MM.1S (cell line): ENCODE measurements at regions not wholly inside any gene's neighbourhood (a gene's known extent, or its start where the extent isn't known, plus 50 kb on each side); places are given as distances from the start of the nearest gene placed in this dataset.

Experiments
- DNase-seq: peaks from one replicate; pipeline ENCODE4 v3.0.0-alpha.2; 2015
- H2AFZ ChIP-seq: fragments of 300-600 bp; sonication (generic); 2 replicates; pipeline ENCODE4 v1.6.0; 2016; ENCODE audit warnings: antibody characterized with exemption, low read length
- H3F3A ChIP-seq: fragments of 300-600 bp; sonication (generic); 2 replicates; pipeline ENCODE4 v1.6.1; 2016; ENCODE audit warnings: mild to moderate bottlenecking, antibody characterized with exemption, low read length, moderate library complexity, mixed read lengths; ENCODE audit not compliant: insufficient read depth
- H3K27ac ChIP-seq: fragments of 300-600 bp; sonication (generic); 2 replicates; pipeline ENCODE4 v1.5.1; 2016; ENCODE audit warnings: mild to moderate bottlenecking, low read length
- H3K27me3 ChIP-seq: fragments of 300-600 bp; sonication (generic); replicated peaks from 2 replicates; pipeline ENCODE4 v1.6.0; 2016; ENCODE audit warnings: low read length; ENCODE audit not compliant: insufficient read depth
- H3K36me3 ChIP-seq: fragments of 300-600 bp; sonication (generic); replicated peaks from 2 replicates; pipeline ENCODE4 v1.6.1; 2016; ENCODE audit warnings: mild to moderate bottlenecking, low read length, mixed read lengths; ENCODE audit not compliant: insufficient read depth
- H3K4me1 ChIP-seq: fragments of 300-600 bp; sonication (generic); 2 replicates; pipeline ENCODE4 v1.6.1; 2016; ENCODE audit warnings: low read length, mixed read lengths
- H3K4me2 ChIP-seq: fragments of 300-600 bp; sonication (generic); 2 replicates; pipeline ENCODE4 v1.6.0; 2016; ENCODE audit warnings: low read depth, low read length
- H3K4me3 ChIP-seq: fragments of 300-600 bp; sonication (generic); 2 replicates; pipeline ENCODE4 v1.5.1; 2016; ENCODE audit warnings: low read length, mixed read lengths
- H3K79me2 ChIP-seq: fragments of 300-600 bp; sonication (generic); 2 replicates; pipeline ENCODE4 v1.6.1; 2016; ENCODE audit warnings: mixed run types, low read length, mixed read lengths
- H3K9ac ChIP-seq: fragments of 300-600 bp; sonication (generic); 2 replicates; pipeline ENCODE4 v1.6.1; 2016; ENCODE audit warnings: low read length, mixed read lengths
- H3K9me2 ChIP-seq: fragments of 300-600 bp; sonication (generic); replicated peaks from 2 replicates; pipeline ENCODE4 v1.6.1; 2016; ENCODE audit warnings: mild to moderate bottlenecking, low read length, mixed read lengths; ENCODE audit not compliant: insufficient read depth
- H3K9me3 ChIP-seq: fragments of 300-600 bp; sonication (generic); replicated peaks from 2 replicates; pipeline ENCODE4 v1.6.1; 2016; ENCODE audit warnings: mild to moderate bottlenecking, low read length, mixed read lengths; ENCODE audit not compliant: insufficient read depth
- H4K20me1 ChIP-seq: fragments of 300-600 bp; sonication (generic); 2 replicates; pipeline ENCODE4 v1.6.1; 2016; ENCODE audit warnings: mild to moderate bottlenecking, low read length, moderate library complexity, mixed read lengths; ENCODE audit not compliant: insufficient read depth
- CTCF ChIP-seq: fragments of 300-600 bp; sonication (generic); IDR thresholded peaks from 2 replicates; pipeline ENCODE4 v1.5.1; 2016; ENCODE audit warnings: antibody characterized with exemption, low read length, mixed read lengths
- EZH2 ChIP-seq: fragments of 300-600 bp; sonication (generic); optimal IDR thresholded peaks from 2 replicates; pipeline ENCODE3; 2017; ENCODE audit warnings: low read depth, mild to moderate bottlenecking, antibody characterized with exemption, low read length, mixed read lengths
- EZH2phosphoT487 ChIP-seq: fragments of 300-600 bp; sonication (generic); IDR thresholded peaks from 2 replicates; pipeline ENCODE4 v1.6.1; 2018; ENCODE audit warnings: antibody characterized with exemption, low read length

- no peaks in the 10 kb centered on the region for H3K27me3 ChIP-seq
- no peaks in the 10 kb centered on the region for H3K79me2 ChIP-seq
- DNase-seq, result no peak
- no peaks in the 10 kb centered on the region for H3K4me1 ChIP-seq
- H3K36me3 ChIP-seq, result no peaks in the 10 kb centered on the region
- no peaks in the 10 kb centered on the region for H3K9me3 ChIP-seq
- no peaks in the 10 kb centered on the region for H3F3A ChIP-seq
- TF ChIP-seq EZH2 (no peak), EZH2phosphoT487 (no peak), CTCF (no peak)
- H3K27ac ChIP-seq, result no peak overlapping the region
- no peak overlapping the region for H3K4me3 ChIP-seq
- no peaks in the 10 kb centered on the region for H4K20me1 ChIP-seq
- H3K9me2 ChIP-seq, result no peaks in the 10 kb centered on the region
- no peak overlapping the region for H2AFZ ChIP-seq
- no peak overlapping the region for H3K4me2 ChIP-seq
- H3K9ac ChIP-seq, result no peak overlapping the region
These were observed 330.9 kb downstream of the TNS1 start for GRCh38 chr2:217671871-217672270.

GRCh38 chr2:217671075-217671474, 331.7 kb downstream of the TNS1 start:
- Histone ChIP-seq H3K4me3 (no peak overlapping the region), H3K79me2 (no peaks in the 10 kb centered on the region), H3K9me2 (no peaks in the 10 kb centered on the region), H3K27me3 (no peaks in the 10 kb centered on the region), H4K20me1 (no peaks in the 10 kb centered on the region), H2AFZ (no peak overlapping the region), H3K4me2 (no peak overlapping the region), H3K9me3 (no peaks in the 10 kb centered on the region), H3K36me3 (no peaks in the 10 kb centered on the region), H3F3A (no peaks in the 10 kb centered on the region), H3K4me1 (no peaks in the 10 kb centered on the region), H3K27ac (no peak overlapping the region), H3K9ac (no peak overlapping the region)
- DNase-seq, result no peak
- TF ChIP-seq EZH2 (no peak), EZH2phosphoT487 (no peak), CTCF (no peak)

GRCh38 chr2:217669831-217670230, 333.0 kb downstream of the TNS1 start:
- no peaks in the 10 kb centered on the region for H3K79me2 ChIP-seq
- TF ChIP-seq CTCF, result no peak
- TF ChIP-seq EZH2phosphoT487, result no peak
- TF ChIP-seq EZH2, result no peak
- H4K20me1 ChIP-seq, result no peaks in the 10 kb centered on the region
- no peaks in the 10 kb centered on the region for H3K36me3 ChIP-seq
- H2AFZ ChIP-seq, result no peak overlapping the region
- no peaks in the 10 kb centered on the region for H3K27me3 ChIP-seq
- no peak for DNase-seq
- no peak overlapping the region for H3K9ac ChIP-seq
- no peaks in the 10 kb centered on the region for H3K9me2 ChIP-seq
- H3K4me3 ChIP-seq, result no peak overlapping the region
- H3K27ac ChIP-seq, result no peak overlapping the region
- H3F3A ChIP-seq, result no peaks in the 10 kb centered on the region
- no peaks in the 10 kb centered on the region for H3K9me3 ChIP-seq
- H3K4me2 ChIP-seq, result no peak overlapping the region
- H3K4me1 ChIP-seq, result no peaks in the 10 kb centered on the region
